HG02981 (cell line): ENCODE measurements at regions not wholly inside any gene's neighbourhood (a gene's known extent, or its start where the extent isn't known, plus 50 kb on each side); places are given as distances from the start of the nearest gene placed in this dataset.
"Not testable (repeated sequence)": the region's sequence is repeated elsewhere in the genome, so short reads cannot be mapped to it uniquely, and the experiment has no call there.

ENCODE experiments used
- ATAC-seq: cut with Tn5 transposase; IDR thresholded peaks from one replicate; pipeline ENCODE4 v1.9.1; 2021; ENCODE audit warnings: mild to moderate bottlenecking, moderate library complexity; ENCODE audit not compliant: unreplicated experiment

GRCh38 chr7:25432807-25433206 lies 204.5 kb upstream of the NPVF start:
- no peak for ATAC-seq

DNA sequence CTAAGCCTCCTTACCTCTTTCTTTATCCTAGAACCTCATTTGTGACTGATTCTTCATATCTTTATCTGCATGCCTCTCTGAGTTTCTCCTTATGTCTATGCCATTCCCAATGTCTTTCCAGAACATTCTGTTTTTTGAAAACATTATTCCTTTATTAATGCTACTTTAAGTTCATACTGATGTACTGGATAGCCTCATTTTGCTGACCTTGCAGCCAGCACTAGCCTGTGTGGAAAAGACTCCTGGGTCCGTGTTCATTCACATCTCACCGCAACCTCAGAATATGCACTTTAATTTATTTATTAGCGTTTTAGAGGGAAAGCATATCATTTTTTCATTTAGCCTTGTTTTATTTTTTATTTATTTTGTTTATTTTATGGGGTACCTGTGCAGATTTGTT lies 208.1 kb upstream of the NPVF start:
- ATAC-seq, result no peak

- ATAC-seq, result no peak
Measured at GRCh38 chr7:25437308-25437707, 209.0 kb upstream of the NPVF start.

GRCh38 chr7:25444991-25445390 lies 216.7 kb upstream of the NPVF start:
- no peak for ATAC-seq

GRCh38 chr7:25448301-25448700 lies 220.0 kb upstream of the NPVF start:
- no peak for ATAC-seq

DNA sequence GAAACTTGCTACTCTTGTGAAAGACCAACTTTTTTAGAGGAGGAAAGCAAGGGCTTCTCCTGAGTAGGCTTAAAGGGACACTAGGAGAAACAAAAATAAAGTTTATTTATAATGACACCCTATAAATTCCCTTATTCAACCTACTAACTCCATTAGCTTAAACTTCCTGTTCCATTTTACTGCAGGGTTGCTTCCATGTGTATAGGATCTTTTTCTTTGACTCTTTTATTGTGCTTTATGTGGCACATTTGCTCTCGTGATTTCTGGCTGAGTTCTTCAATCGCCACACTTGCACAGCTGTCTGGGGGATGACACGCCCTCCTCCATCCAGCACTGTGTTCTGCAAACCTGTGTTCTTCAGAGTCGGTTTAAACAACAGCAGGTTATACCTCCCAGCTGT lies 225.7 kb upstream of the NPVF start:
- ATAC-seq, result no peak

- ATAC-seq, result no peak
Measured at GRCh38 chr7:25454562-25455041, 226.3 kb upstream of the NPVF start.

- no peak for ATAC-seq
Measured at GRCh38 chr7:25455683-25456251, 227.5 kb upstream of the NPVF start.

GRCh38 chr7:25456467-25457171 lies 228.3 kb upstream of the NPVF start:
- ATAC-seq, result no peak

GRCh38 chr7:25459057-25459456 lies 230.8 kb upstream of the NPVF start:
- ATAC-seq, result no peak

DNA sequence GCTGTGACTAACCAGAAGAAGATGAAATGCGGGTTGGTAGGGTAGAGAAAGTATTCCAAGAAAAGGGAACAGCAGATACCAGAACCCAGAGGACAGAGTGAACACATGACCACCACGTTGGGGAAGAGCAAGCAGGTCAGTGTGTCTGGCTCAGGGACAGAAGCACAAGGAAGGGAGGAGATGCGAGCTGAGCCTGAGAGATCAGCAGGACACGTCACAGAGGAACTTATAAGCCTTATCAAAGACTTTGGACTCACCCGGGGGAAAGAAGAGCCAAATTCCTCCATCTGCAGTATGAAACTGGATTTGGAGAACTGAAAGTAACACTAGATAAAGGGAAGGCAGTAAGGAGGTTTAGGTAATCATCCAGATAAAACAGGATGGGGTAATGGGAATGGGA lies 232.1 kb upstream of the NPVF start:
- no peak for ATAC-seq

- ATAC-seq, result no peak
Measured at GRCh38 chr7:25469669-25470068, 241.4 kb upstream of the NPVF start.

- no peak for ATAC-seq
Measured at GRCh38 chr7:25476863-25477499, 248.7 kb upstream of the NPVF start.

- not testable (repeated sequence) for ATAC-seq
Measured at GRCh38 chr7:25478221-25478620, 249.9 kb upstream of the NPVF start.

GRCh38 chr7:25478925-25479324 lies 250.6 kb upstream of the NPVF start:
- no peak for ATAC-seq

- no peak for ATAC-seq
Measured at GRCh38 chr7:25481891-25482290, 253.6 kb upstream of the NPVF start.

GRCh38 chr7:25482631-25483030 lies 254.3 kb upstream of the NPVF start:
- no peak for ATAC-seq

DNA sequence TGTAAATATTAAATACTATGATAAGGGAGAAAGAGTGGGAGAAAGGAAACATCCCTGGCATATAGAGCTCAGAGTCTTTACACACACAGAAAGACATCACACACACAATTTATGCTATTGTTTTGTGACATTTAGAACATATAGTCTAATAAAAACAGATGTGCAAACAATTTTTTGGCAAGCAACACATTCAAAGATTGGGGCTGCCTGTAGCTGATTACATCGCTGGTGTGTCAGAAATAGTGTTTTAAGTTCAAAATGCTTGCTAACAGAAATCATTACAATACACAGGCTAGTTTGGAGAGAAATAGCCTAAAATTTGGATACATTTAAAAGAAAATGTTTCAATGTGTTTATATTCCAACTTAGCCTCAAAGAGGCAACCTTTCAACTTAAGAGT lies 256.7 kb upstream of the NPVF start:
- no peak for ATAC-seq

- no peak for ATAC-seq
Measured at GRCh38 chr7:25486656-25487055, 258.4 kb upstream of the NPVF start.

- no peak for ATAC-seq
Measured at GRCh38 chr7:25493805-25494366, 265.6 kb upstream of the NPVF start.

DNA sequence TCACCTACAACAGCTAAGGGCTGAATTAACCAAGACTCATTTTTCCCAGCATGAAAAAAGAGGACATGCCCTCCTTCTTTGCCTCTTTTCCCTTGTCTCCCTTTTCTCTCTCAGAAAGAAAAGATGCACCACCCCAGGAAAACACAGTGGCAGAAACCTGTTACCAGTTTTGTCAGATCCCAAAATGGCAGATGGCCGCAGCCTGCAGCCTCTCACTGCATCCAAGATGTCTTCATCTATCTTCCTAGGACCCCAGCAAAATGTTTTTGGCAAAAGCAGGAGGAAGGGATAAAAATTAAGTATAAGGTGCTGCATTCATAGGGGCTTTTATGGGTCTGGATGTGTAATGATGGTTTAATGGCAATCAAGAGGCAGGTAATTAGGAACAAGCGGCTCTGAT lies 266.6 kb upstream of the NPVF start:
- no peak for ATAC-seq
